ENCODE measurements at regions not wholly inside any gene's neighbourhood (a gene's known extent, or its start where the extent isn't known, plus 50 kb on each side); places are given as distances from the start of the nearest gene placed in this dataset.

DNA sequence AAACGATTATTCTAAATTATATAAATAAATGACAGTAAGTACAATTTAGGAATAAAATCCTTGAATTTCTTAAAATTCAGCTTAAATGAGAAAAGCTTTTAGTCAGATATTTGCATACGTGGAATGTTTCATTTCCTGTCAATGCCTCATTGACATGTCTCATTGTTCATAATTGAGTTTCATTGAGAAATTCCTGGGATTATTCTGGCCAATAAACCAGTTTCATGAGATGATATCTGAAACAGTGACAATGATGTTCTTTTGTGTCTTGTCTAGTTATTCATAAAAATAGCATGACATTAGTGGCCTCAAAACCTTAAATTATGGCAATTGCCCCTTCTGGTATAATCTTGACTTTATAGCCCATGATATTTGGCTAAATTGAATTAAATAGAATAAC lies 95.8 kb downstream of the DKK1 start:
- TF ChIP-seq, protein P1, sequence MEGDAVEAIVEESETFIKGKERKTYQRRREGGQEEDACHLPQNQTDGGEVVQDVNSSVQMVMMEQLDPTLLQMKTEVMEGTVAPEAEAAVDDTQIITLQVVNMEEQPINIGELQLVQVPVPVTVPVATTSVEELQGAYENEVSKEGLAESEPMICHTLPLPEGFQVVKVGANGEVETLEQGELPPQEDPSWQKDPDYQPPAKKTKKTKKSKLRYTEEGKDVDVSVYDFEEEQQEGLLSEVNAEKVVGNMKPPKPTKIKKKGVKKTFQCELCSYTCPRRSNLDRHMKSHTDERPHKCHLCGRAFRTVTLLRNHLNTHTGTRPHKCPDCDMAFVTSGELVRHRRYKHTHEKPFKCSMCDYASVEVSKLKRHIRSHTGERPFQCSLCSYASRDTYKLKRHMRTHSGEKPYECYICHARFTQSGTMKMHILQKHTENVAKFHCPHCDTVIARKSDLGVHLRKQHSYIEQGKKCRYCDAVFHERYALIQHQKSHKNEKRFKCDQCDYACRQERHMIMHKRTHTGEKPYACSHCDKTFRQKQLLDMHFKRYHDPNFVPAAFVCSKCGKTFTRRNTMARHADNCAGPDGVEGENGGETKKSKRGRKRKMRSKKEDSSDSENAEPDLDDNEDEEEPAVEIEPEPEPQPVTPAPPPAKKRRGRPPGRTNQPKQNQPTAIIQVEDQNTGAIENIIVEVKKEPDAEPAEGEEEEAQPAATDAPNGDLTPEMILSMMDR (conservative IDR thresholded peaks at IDR 0.05): no peak
- no peak for TF ChIP-seq ZFX (IDR thresholded peaks at IDR 0.05)

Data from C4-2B (cell line).